Natural killer cell (primary cell): ENCODE measurements at regions not wholly inside any gene's neighbourhood (a gene's known extent, or its start where the extent isn't known, plus 50 kb on each side); places are given as distances from the start of the nearest gene placed in this dataset.

Experiments
- ATAC-seq, 3 donors: fragments of 150-1000 bp in 2 of 3; fragments of 200-7000 bp in 1 of 3; cut with Tn5 transposase; 1 replicate in 1 of 3; 2 replicates in 2 of 3; pipeline ENCODE4 v1.10.0; 2021; ENCODE audit warnings: mild to moderate bottlenecking in 2 of 3, moderate library complexity in 2 of 3
- DNase-seq, 2 donors: peaks; one replicate each; pipeline versions ENCODE4 v3.0.0 to v3.0.0-alpha.2; 2013 to 2021; ENCODE audit warnings: mixed read lengths in 1 of 2
- H3K27ac ChIP-seq: one replicate; pipeline ENCODE4 v1.5.1; 2013; ENCODE audit warnings: mild to moderate bottlenecking, low read length
- H3K27me3 ChIP-seq: one replicate; pipeline ENCODE4 v1.6.1; 2013; ENCODE audit warnings: low read length; ENCODE audit not compliant: control insufficient read depth, insufficient read depth
- H3K36me3 ChIP-seq: one replicate; pipeline ENCODE4 v1.6.1; 2013; ENCODE audit warnings: low read length; ENCODE audit not compliant: control insufficient read depth, insufficient read depth
- H3K4me1 ChIP-seq: one replicate; pipeline ENCODE4 v1.6.1; 2013; ENCODE audit warnings: low read length; ENCODE audit not compliant: control insufficient read depth, insufficient read depth
- H3K4me3 ChIP-seq: one replicate; pipeline ENCODE4 v1.5.1; 2013; ENCODE audit warnings: low read length
- H3K9me3 ChIP-seq: one replicate; pipeline ENCODE4 v1.6.1; 2013; ENCODE audit warnings: low read length; ENCODE audit not compliant: control insufficient read depth, insufficient read depth
- H3K27ac Mint-ChIP-seq, 2 donors: one replicate each; pipeline ENCODE4 v1.8.0; 2022; ENCODE audit warnings: mild to moderate bottlenecking in 2 of 2, mixed read lengths in 2 of 2, moderate library complexity in 1 of 2
- H3K27me3 Mint-ChIP-seq, 2 donors: one replicate each; pipeline ENCODE4 v1.8.0; 2022; ENCODE audit warnings: low read depth in 2 of 2, mixed read lengths in 2 of 2
- H3K36me3 Mint-ChIP-seq: one replicate; pipeline ENCODE4 v1.8.0; 2022; ENCODE audit warnings: mixed read lengths
- H3K4me1 Mint-ChIP-seq, 2 donors: one replicate each; pipeline ENCODE4 v1.8.0; 2022; ENCODE audit warnings: mixed read lengths in 2 of 2
- H3K4me3 Mint-ChIP-seq: one replicate; pipeline ENCODE4 v1.8.0; 2022; ENCODE audit warnings: mild to moderate bottlenecking, moderate library complexity, mixed read lengths
- H3K9me3 Mint-ChIP-seq, 2 donors: one replicate each; pipeline ENCODE4 v1.8.0; 2022; ENCODE audit warnings: mixed read lengths in 2 of 2
- WGBS: methylation state at CpG from one replicate; pipeline ENCODE4 v1.1.7; 2013; ENCODE audit warnings: missing lambda C conversion rate; ENCODE audit not compliant: insufficient coverage; 5-methylcytosine and 5-hydroxymethylcytosine counted together
- intact Hi-C: fragments of 100-400 bp; cut with micrococcal nuclease; formaldehyde crosslinking; loops from one replicate; pipeline ENCODE4 v1.14.2; 2022
- TF ChIP-seq, protein P1 (sequence below): fragments of 200-600 bp; IDR thresholded peaks from one replicate; pipeline ENCODE4 v1.8.0; 2022; ENCODE audit warnings: antibody characterized with exemption

DNA sequence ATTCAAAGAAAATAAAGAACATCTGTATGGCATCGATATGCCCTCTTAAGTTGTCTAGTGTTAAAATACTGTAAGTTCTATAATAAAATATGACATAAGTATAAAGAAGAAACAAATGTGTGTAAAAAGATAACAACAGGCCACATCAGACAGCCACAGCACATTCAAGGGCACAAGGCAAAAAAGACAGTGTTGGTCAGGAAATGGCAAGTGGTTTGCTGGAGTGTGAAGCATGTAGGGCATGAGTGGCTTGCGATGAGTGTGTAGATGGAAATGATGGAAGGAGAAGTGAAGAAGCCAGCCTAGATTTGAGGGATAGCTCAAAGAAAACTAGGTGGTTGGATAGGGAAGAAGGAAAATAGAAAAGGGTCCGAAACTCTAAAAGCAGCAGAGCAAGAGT, 341.6 kb downstream of the CRPPA start:
- Histone ChIP-seq H3K36me3 (no peaks in the 10 kb centered on the region), H3K27me3 (no peaks in the 10 kb centered on the region), H3K4me1 (peaks cover 2% of the 10 kb centered on the region), H3K9me3 (no peaks in the 10 kb centered on the region), H3K27ac (no peak overlapping the region), H3K4me3 (no peak overlapping the region)
- TF ChIP-seq, protein P1, sequence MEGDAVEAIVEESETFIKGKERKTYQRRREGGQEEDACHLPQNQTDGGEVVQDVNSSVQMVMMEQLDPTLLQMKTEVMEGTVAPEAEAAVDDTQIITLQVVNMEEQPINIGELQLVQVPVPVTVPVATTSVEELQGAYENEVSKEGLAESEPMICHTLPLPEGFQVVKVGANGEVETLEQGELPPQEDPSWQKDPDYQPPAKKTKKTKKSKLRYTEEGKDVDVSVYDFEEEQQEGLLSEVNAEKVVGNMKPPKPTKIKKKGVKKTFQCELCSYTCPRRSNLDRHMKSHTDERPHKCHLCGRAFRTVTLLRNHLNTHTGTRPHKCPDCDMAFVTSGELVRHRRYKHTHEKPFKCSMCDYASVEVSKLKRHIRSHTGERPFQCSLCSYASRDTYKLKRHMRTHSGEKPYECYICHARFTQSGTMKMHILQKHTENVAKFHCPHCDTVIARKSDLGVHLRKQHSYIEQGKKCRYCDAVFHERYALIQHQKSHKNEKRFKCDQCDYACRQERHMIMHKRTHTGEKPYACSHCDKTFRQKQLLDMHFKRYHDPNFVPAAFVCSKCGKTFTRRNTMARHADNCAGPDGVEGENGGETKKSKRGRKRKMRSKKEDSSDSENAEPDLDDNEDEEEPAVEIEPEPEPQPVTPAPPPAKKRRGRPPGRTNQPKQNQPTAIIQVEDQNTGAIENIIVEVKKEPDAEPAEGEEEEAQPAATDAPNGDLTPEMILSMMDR = no peak
- Mint-ChIP-seq H3K9me3 (peaks cover 0 to 3% of the 10 kb centered on the region in 2 donors), H3K27ac (peak overlapping the region in 1 of 2 donors; percentile 22), H3K4me1 (peaks cover 8 to 13% of the 10 kb centered on the region in 2 donors), H3K27me3 (no peaks in the 10 kb centered on the region), H3K36me3 (no peaks in the 10 kb centered on the region), H3K4me3 (no peak overlapping the region)
- DNase-seq (no peak), ATAC-seq (peak in 2 of 3 donors; percentile 59 to 60)
- intact Hi-C loops = no loop called here
- 58% methylated on average over 2 of the region's 3 CpGs for WGBS

DNA sequence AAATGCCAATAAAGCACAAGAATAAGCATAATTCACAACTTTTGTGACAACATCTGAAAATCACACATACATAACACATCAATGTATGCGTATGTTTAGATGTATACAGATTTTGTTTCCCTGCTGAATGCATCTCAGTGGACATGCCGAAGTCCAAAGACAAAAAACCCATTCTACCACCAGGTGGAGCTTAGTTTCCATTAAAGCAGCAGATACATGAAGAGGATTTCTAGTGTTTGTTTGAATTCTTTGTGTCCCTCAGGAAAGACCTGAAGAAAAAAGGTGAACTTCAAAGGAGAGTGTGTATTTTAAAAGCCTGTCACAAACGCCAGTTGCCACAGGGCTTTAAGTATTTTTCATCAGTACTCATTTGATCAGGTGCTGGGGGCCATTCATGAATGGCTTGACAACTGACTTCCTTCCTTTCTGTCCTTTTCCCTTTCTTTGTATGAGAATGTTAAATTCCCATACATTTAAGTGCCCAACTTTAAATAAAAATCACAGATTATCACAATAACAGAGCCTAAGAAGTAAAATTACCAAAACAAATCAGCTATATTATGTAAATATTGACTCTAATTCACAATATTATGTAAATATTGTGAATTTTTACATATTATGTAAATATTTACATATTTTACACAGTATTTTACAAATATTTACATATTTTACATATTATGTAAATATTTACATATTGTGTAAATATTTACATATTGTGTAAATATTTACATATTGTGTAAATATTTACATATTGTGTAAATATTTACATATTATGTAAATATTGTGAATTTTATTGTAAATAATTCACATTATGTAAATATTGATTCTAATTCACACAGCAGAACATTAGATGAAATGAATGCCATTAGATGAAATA, 343.0 kb downstream of the CRPPA start:
- Mint-ChIP-seq H3K9me3 (peaks cover 0 to 3% of the 10 kb centered on the region in 2 donors), H3K4me3 (no peak overlapping the region), H3K4me1 (peaks cover 8 to 13% of the 10 kb centered on the region in 2 donors), H3K27ac (no peak overlapping the region), H3K27me3 (no peaks in the 10 kb centered on the region), H3K36me3 (no peaks in the 10 kb centered on the region)
- no peaks in the 10 kb centered on the region for H3K9me3 ChIP-seq
- TF ChIP-seq, protein P1 = peak; percentile 63
- H3K4me1 ChIP-seq = peaks cover 2% of the 10 kb centered on the region
- DNase-seq = peak in 1 of 2 donors; percentile 61
- H3K27ac ChIP-seq = no peak overlapping the region
- ATAC-seq = peak in 1 of 3 donors; percentile 67
- no peak overlapping the region for H3K4me3 ChIP-seq
- H3K36me3 ChIP-seq = no peaks in the 10 kb centered on the region
- intact Hi-C loops = loop anchor here (1.0 kb wide), 1 partner anchor 487 kb away; no protein-coding TSS in a partner anchor
- no peaks in the 10 kb centered on the region for H3K27me3 ChIP-seq
- 25% methylated on average over 1 of the region's 3 CpGs for WGBS

DNA sequence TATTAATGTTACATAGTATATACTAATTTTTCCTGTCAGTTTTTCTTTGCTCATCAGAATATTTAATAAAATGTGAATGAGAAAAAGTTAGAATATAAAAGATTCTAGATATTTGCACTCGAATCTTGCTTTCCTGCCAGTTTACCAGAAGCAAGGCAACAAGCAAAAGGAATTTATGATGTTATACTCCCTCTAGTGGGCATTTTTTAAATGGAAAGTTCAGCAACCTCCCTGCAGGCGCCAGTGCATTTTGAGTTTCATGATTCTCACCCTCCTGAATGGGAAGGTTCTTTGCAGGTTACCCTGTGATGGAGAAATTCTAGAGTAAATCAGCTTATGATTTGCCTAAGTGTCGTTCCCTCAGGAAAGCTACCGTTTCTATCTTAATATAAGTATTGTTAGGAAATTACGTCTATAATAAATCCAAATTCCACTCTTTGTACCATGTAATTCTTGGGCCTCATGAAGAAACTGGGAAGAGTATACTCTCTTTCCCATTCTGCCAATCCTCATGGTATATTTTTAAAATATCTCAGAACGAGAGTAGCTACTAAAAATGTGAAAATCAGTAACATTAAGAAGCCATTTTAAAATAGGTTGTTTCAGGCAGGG, 350.0 kb downstream of the CRPPA start:
- TF ChIP-seq, protein P1 = peak; percentile 86
- H3K4me3 ChIP-seq = no peak overlapping the region
- intact Hi-C loops = no loop called here
- WGBS = 38% methylated on average over 3 of the region's 6 CpGs
- no peak overlapping the region for H3K27ac ChIP-seq
- Mint-ChIP-seq H3K27me3 (peaks cover 0 to 3% of the 10 kb centered on the region in 2 donors), H3K36me3 (no peaks in the 10 kb centered on the region), H3K4me3 (no peak overlapping the region), H3K27ac (no peak overlapping the region), H3K4me1 (no peaks in the 10 kb centered on the region), H3K9me3 (no peaks in the 10 kb centered on the region)
- H3K9me3 ChIP-seq = no peaks in the 10 kb centered on the region
- peak in 2 of 3 donors; percentile 59 to 61 for ATAC-seq
- H3K27me3 ChIP-seq = no peaks in the 10 kb centered on the region
- no peaks in the 10 kb centered on the region for H3K36me3 ChIP-seq
- peak in 1 of 2 donors; percentile 57 for DNase-seq
- no peaks in the 10 kb centered on the region for H3K4me1 ChIP-seq
